ENCODE measurements at regions not wholly inside any gene's neighbourhood (a gene's known extent, or its start where the extent isn't known, plus 50 kb on each side); places are given as distances from the start of the nearest gene placed in this dataset.
"Not testable (repeated sequence)": the region's sequence is repeated elsewhere in the genome, so short reads cannot be mapped to it uniquely, and the experiment has no call there.

DNA sequence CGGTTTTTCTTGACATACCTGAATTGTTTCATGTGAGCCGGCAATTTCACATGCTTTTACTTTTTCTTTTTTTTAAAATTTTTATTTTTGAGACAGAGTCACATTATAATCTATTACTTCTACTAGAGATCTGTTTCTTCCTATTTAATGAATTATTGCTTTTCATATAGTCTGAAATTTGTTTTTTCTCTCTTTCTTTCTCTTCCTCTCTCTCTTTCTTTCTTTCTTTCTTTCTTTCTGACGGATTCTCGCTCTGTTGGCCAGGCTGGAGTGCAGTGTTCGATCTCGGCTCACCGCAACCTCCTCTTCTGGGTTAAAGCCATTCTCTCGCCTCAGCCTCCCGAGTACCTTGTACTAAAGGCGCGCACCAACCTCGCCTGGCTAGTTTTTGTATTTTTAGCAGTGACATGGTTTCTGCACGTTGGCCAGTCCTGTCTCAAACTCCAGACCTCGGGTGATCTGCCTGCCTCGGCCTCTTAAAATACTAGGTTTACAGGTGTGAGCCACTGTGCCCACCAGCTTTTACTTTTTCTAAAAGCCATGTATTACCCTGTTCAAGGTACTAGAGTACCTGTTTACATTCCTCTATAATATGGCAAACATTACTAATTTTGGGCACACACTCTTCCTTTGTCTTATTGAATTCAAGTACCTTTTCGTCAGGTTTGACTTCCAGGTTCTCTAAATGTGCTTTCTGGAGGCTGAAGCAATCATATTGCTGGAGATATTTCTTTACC is 86.5 kb upstream of the RHOU start:
- ChIA-PET CTCF (no interaction called here), POLR2A (no interaction called here)
- Mint-ChIP-seq H3K27ac (peak overlapping the region in 3 of 8 donors; percentile 17 to 78 (median 62)), H3K36me3 (peaks cover 0 to 4% (median 2%) of the 10 kb centered on the region in 3 donors), H3K9me3 (peaks cover 0 to 7% (median 0%) of the 10 kb centered on the region in 5 donors), H3K4me3 (peak overlapping the region in 6 of 7 donors; percentile 82 to 99 (median 90)), H3K4me1 (peaks cover 25 to 30% (median 29%) of the 10 kb centered on the region in 3 donors), H3K27me3 (peaks cover 38 to 59% of the 10 kb centered on the region in 2 donors)
- DNase-seq: no peak
- H3K4me1 ChIP-seq (ENCODE audit: insufficient read depth, low read length): peaks cover 22% of the 10 kb centered on the region
- H3K27ac ChIP-seq (ENCODE audit: low read depth, low read length): no peak overlapping the region
- no peak overlapping the region for H3K4me3 ChIP-seq (ENCODE audit: low read length)
- no peaks in the 10 kb centered on the region for H3K9me3 ChIP-seq (ENCODE audit: low read length)
- H3K36me3 ChIP-seq (ENCODE audit: insufficient read depth, low read length): no peaks in the 10 kb centered on the region
- peaks cover 53% of the 10 kb centered on the region for H3K27me3 ChIP-seq (ENCODE audit: insufficient read depth, low read length, poor library complexity, severe bottlenecking)

GRCh38 chr1:228650141-228650540 is 85.1 kb upstream of the RHOU start:
- peaks cover 25 to 30% (median 29%) of the 10 kb centered on the region in 3 donors for H3K4me1 Mint-ChIP-seq
- H3K4me1 ChIP-seq (ENCODE audit: insufficient read depth, low read length): peaks cover 22% of the 10 kb centered on the region
- H3K36me3 Mint-ChIP-seq: peaks cover 0 to 4% (median 2%) of the 10 kb centered on the region in 3 donors
- no peaks in the 10 kb centered on the region for H3K36me3 ChIP-seq (ENCODE audit: insufficient read depth, low read length)
- CTCF ChIA-PET: interaction anchor here (0.6 to 1.7 kb wide), 2 partner anchors 14 to 86 kb away, joined by 4 to 6 read pairs; no protein-coding TSS in a partner anchor
- H3K4me3 Mint-ChIP-seq: no peak overlapping the region
- H3K27ac Mint-ChIP-seq: no peak overlapping the region
- H3K4me3 ChIP-seq (ENCODE audit: low read length): no peak overlapping the region
- peaks cover 47 to 66% of the 10 kb centered on the region in 2 donors for H3K27me3 Mint-ChIP-seq
- H3K9me3 Mint-ChIP-seq: peaks cover 0 to 7% (median 0%) of the 10 kb centered on the region in 5 donors
- peak in 1 of 5 donors; percentile 43 for DNase-seq
- no peaks in the 10 kb centered on the region for H3K9me3 ChIP-seq (ENCODE audit: low read length)
- H3K27me3 ChIP-seq (ENCODE audit: insufficient read depth, low read length, poor library complexity, severe bottlenecking): peaks cover 53% of the 10 kb centered on the region
- POLR2A ChIA-PET: no interaction called here
- no peak overlapping the region for H3K27ac ChIP-seq (ENCODE audit: low read depth, low read length)

DNA sequence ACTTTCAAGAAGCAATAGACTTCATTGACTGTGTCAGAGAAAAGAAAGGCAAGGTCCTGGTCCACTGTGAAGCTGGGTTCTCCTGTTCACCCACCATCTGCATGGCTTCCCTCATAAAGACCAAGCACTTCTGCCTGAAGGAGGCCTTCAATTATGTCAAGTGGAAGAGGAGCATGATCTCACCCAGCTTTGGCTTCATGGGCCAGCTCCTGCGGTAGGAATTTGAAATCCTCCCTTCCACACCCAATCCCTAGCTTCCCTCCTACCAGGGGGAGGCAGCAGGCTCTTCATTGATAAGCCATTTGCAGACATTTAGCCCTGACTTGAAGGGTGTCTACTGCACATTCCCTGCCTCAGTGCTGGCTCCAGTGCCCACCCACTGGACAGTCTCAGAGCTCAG is 84.3 kb upstream of the RHOU start:
- H3K4me3 Mint-ChIP-seq: no peak overlapping the region
- Histone ChIP-seq H3K4me3 (ENCODE audit: low read length) (no peak overlapping the region), H3K9me3 (ENCODE audit: low read length) (no peaks in the 10 kb centered on the region), H3K36me3 (ENCODE audit: insufficient read depth, low read length) (no peaks in the 10 kb centered on the region), H3K27ac (ENCODE audit: low read depth, low read length) (no peak overlapping the region), H3K4me1 (ENCODE audit: insufficient read depth, low read length) (peaks cover 22% of the 10 kb centered on the region), H3K27me3 (ENCODE audit: insufficient read depth, low read length, poor library complexity, severe bottlenecking) (peaks cover 53% of the 10 kb centered on the region)
- peaks cover 0 to 4% (median 2%) of the 10 kb centered on the region in 3 donors for H3K36me3 Mint-ChIP-seq
- peaks cover 53 to 72% of the 10 kb centered on the region in 2 donors for H3K27me3 Mint-ChIP-seq
- peaks cover 25 to 30% (median 29%) of the 10 kb centered on the region in 3 donors for H3K4me1 Mint-ChIP-seq
- H3K9me3 Mint-ChIP-seq: peaks cover 0 to 7% (median 0%) of the 10 kb centered on the region in 5 donors
- POLR2A ChIA-PET: interaction anchor here (0.5 to 0.6 kb wide), 2 partner anchors 12 to 85 kb away, joined by 5 to 6 read pairs; no protein-coding TSS in a partner anchor
- H3K27ac Mint-ChIP-seq: no peak overlapping the region
- CTCF ChIA-PET: interaction anchor here (0.6 to 1.7 kb wide), 3 partner anchors 14 to 580 kb away, joined by 3 to 6 read pairs (median 4); no protein-coding TSS in a partner anchor
- DNase-seq: no peak

DNA sequence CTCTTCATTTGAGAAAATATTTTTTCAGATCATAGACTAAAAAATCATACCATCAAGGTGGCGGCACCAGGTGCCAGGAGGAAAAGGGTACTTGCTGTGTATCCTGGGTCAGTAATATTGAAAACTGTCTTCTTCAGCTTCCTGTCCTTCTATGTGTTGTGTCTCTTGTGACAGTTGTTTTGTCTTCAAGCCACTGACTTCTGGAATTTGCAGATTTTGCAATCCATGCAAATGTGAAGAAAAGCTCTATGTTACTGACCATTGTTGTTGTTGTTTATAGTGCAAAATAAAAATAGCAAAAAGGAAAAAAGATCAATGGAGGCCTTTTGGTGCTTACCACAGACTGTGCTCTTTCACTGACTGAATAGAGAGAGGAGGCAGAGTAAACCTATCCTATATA is 83.2 kb upstream of the RHOU start:
- Mint-ChIP-seq H3K4me3 (no peak overlapping the region), H3K4me1 (peaks cover 18 to 22% (median 22%) of the 10 kb centered on the region in 3 donors), H3K9me3 (peaks cover 0 to 4% (median 0%) of the 10 kb centered on the region in 5 donors), H3K27me3 (peaks cover 56 to 70% of the 10 kb centered on the region in 2 donors), H3K27ac (no peak overlapping the region), H3K36me3 (peaks cover 0 to 4% (median 2%) of the 10 kb centered on the region in 3 donors)
- ChIA-PET POLR2A (no interaction called here), CTCF (no interaction called here)
- Histone ChIP-seq H3K36me3 (ENCODE audit: insufficient read depth, low read length) (no peaks in the 10 kb centered on the region), H3K9me3 (ENCODE audit: low read length) (no peaks in the 10 kb centered on the region), H3K4me1 (ENCODE audit: insufficient read depth, low read length) (peaks cover 17% of the 10 kb centered on the region), H3K27me3 (ENCODE audit: insufficient read depth, low read length, poor library complexity, severe bottlenecking) (peaks cover 52% of the 10 kb centered on the region), H3K27ac (ENCODE audit: low read depth, low read length) (no peak overlapping the region), H3K4me3 (ENCODE audit: low read length) (no peak overlapping the region)
- no peak for DNase-seq

- H3K36me3 Mint-ChIP-seq; CTCF ChIA-PET; H3K27ac ChIP-seq (ENCODE audit: low read depth, low read length); H3K9me3 ChIP-seq (ENCODE audit: low read length); H3K4me3 ChIP-seq (ENCODE audit: low read length); DNase-seq; H3K4me1 ChIP-seq (ENCODE audit: insufficient read depth, low read length); POLR2A ChIA-PET; H3K36me3 ChIP-seq (ENCODE audit: insufficient read depth, low read length); H3K27ac Mint-ChIP-seq; H3K9me3 Mint-ChIP-seq; H3K4me3 Mint-ChIP-seq: not testable (repeated sequence)
- H3K27me3 ChIP-seq (ENCODE audit: insufficient read depth, low read length, poor library complexity, severe bottlenecking): peaks cover 47% of the 10 kb centered on the region
- H3K27me3 Mint-ChIP-seq: peaks cover 49 to 64% of the 10 kb centered on the region in 2 donors
- peaks cover 9 to 13% (median 12%) of the 10 kb centered on the region in 3 donors for H3K4me1 Mint-ChIP-seq
Observed at GRCh38 chr1:228653057-228653456, 82.2 kb upstream of the RHOU start.

DNA sequence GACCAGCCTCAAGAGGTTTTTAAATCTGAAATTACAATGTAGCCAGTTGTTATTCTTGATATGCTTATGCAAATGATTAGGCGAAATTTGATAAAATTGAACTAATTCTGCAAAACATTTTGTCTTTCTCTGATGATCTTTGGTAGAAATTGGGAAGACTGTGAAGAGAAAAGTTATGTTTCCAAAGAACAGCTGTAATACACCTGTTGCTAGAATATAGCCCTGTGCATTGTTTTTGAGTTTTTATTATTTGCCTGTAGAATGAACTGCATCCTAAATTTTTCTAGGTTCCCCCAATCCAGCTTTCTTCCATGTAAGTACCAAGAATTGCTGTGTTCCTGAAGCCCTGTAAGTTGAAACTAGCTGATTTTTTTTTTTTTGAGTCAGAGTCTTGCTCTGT is 81.5 kb upstream of the RHOU start:
- Mint-ChIP-seq H3K4me3 (no peak overlapping the region), H3K9me3 (peaks cover 0 to 2% (median 0%) of the 10 kb centered on the region in 5 donors), H3K27ac (no peak overlapping the region), H3K36me3 (peaks cover 0 to 4% (median 0%) of the 10 kb centered on the region in 3 donors), H3K27me3 (peaks cover 48 to 58% of the 10 kb centered on the region in 2 donors), H3K4me1 (peaks cover 2 to 6% (median 6%) of the 10 kb centered on the region in 3 donors)
- H3K4me1 ChIP-seq (ENCODE audit: insufficient read depth, low read length): peaks cover 1% of the 10 kb centered on the region
- no peak overlapping the region for H3K4me3 ChIP-seq (ENCODE audit: low read length)
- no peak for DNase-seq
- H3K27ac ChIP-seq (ENCODE audit: low read depth, low read length): no peak overlapping the region
- CTCF ChIA-PET: no interaction called here
- peaks cover 40% of the 10 kb centered on the region for H3K27me3 ChIP-seq (ENCODE audit: insufficient read depth, low read length, poor library complexity, severe bottlenecking)
- no peaks in the 10 kb centered on the region for H3K36me3 ChIP-seq (ENCODE audit: insufficient read depth, low read length)
- no peaks in the 10 kb centered on the region for H3K9me3 ChIP-seq (ENCODE audit: low read length)
- POLR2A ChIA-PET: no interaction called here

DNA sequence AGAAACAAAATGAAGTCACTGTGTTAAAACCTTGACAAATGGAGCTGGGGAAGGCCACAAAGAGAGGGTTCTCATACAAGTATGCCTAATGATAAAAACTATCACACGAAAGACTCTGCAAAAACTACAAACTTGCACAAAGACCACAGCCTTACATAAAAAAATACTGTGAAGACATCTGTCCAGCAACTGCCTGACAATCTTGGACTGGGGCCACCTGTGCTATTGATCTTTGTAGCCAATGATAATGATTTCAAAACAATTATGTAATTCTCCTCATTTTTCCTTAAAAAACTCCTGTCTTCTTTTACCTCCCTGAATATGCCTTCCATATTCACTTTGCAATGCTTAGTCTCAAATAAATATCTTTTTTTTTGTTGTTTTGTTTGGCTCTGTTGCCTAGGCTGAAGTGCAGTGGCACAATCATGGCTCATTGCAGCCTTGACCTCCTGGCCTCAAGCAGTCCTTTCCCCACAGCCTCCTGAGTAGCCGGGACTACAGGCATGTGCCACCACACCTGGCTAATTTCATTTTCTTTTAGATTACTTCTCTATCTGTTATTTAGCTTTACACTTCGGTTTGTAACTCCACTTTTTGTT is 79.4 kb upstream of the RHOU start:
- CTCF ChIA-PET: interaction anchor here (1.2 kb wide), 1 partner anchor 9 kb away, joined by 4 read pairs; no protein-coding TSS in a partner anchor
- no peak overlapping the region for H3K4me3 ChIP-seq (ENCODE audit: low read length)
- peaks cover 0 to 4% (median 0%) of the 10 kb centered on the region in 3 donors for H3K36me3 Mint-ChIP-seq
- DNase-seq: no peak
- H3K4me3 Mint-ChIP-seq: no peak overlapping the region
- no peaks in the 10 kb centered on the region for H3K9me3 ChIP-seq (ENCODE audit: low read length)
- H3K4me1 ChIP-seq (ENCODE audit: insufficient read depth, low read length): no peaks in the 10 kb centered on the region
- H3K36me3 ChIP-seq (ENCODE audit: insufficient read depth, low read length): no peaks in the 10 kb centered on the region
- POLR2A ChIA-PET: no interaction called here
- H3K27ac Mint-ChIP-seq: no peak overlapping the region
- peaks cover 0 to 2% (median 0%) of the 10 kb centered on the region in 5 donors for H3K9me3 Mint-ChIP-seq
- H3K27me3 ChIP-seq (ENCODE audit: insufficient read depth, low read length, poor library complexity, severe bottlenecking): peaks cover 19% of the 10 kb centered on the region
- peaks cover 38% of the 10 kb centered on the region in 2 donors for H3K27me3 Mint-ChIP-seq
- no peak overlapping the region for H3K27ac ChIP-seq (ENCODE audit: low read depth, low read length)
- no peaks in the 10 kb centered on the region for H3K4me1 Mint-ChIP-seq

DNA sequence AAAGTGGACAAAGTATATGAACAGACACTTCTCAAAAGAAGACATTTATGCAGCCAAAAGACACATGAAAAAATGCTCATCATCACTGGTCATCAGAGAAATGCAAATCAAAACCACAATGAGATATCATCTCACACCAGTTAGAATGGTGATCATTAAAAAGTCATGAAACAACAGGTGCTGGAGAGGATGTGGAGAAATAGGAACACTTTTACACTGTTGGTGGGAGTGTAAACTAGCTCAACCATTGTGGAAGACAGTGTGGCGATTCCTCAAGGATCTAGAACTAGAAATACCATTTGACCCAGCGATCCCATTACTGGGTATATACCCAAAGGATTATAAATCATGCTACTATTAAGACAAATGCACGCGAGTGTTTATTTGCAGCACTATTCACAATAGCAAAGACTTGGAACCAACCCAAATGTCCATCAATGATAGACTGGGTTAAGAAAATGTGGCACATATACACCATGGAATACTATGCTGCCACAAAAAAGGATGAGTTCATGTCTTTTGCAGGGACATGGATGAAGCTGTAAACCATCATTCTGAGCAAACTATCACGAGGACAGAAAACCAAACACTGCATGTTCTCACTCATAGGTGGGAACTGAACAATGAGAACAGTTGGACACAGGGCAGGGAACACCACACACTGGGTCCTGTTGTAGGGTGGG is 73.1 kb upstream of the RHOU start:
- peaks cover 6 to 15% of the 10 kb centered on the region in 2 donors for H3K27me3 Mint-ChIP-seq
- H3K27me3 ChIP-seq (ENCODE audit: insufficient read depth, low read length, poor library complexity, severe bottlenecking); H3K4me1 Mint-ChIP-seq; H3K27ac ChIP-seq (ENCODE audit: low read depth, low read length); H3K4me3 ChIP-seq (ENCODE audit: low read length); H3K4me3 Mint-ChIP-seq; POLR2A ChIA-PET; DNase-seq; H3K36me3 Mint-ChIP-seq; H3K4me1 ChIP-seq (ENCODE audit: insufficient read depth, low read length); H3K9me3 ChIP-seq (ENCODE audit: low read length); H3K9me3 Mint-ChIP-seq; H3K36me3 ChIP-seq (ENCODE audit: insufficient read depth, low read length); CTCF ChIA-PET; H3K27ac Mint-ChIP-seq: not testable (repeated sequence)

All from CD8-positive, alpha-beta memory T cell (primary cell).